ENCODE measurements at regions not wholly inside any gene's neighbourhood (a gene's known extent, or its start where the extent isn't known, plus 50 kb on each side); places are given as distances from the start of the nearest gene placed in this dataset.

- no peak for DNase-seq
These were observed 246.2 kb downstream of the LRFN2 start for GRCh38 chr6:40340957-40341356.

- no peak for DNase-seq
These were observed 247.0 kb downstream of the LRFN2 start for GRCh38 chr6:40340196-40340595.

- DNase-seq, result no peak
These were observed 248.9 kb downstream of the LRFN2 start for GRCh38 chr6:40338306-40338705.

GRCh38 chr6:40336940-40337760 lies 250.0 kb downstream of the LRFN2 start:
- DNase-seq, result no peak

GRCh38 chr6:40336296-40336695 lies 250.9 kb downstream of the LRFN2 start:
- DNase-seq, result no peak

GRCh38 chr6:40334496-40335270 lies 252.5 kb downstream of the LRFN2 start:
- no peak for DNase-seq

- no peak for DNase-seq
These were observed 255.6 kb downstream of the LRFN2 start for GRCh38 chr6:40331545-40331944.

GRCh38 chr6:40330301-40330721 lies 256.9 kb downstream of the LRFN2 start:
- DNase-seq, result no peak

- DNase-seq, result no peak
These were observed 258.1 kb downstream of the LRFN2 start for GRCh38 chr6:40328986-40329545.

- peak; percentile 50 for DNase-seq
These were observed 258.7 kb downstream of the LRFN2 start for GRCh38 chr6:40328386-40328985.

- peak; percentile 50 for DNase-seq
These were observed 260.3 kb downstream of the LRFN2 start for GRCh38 chr6:40326714-40327421.

GRCh38 chr6:40325791-40326190 lies 261.4 kb downstream of the LRFN2 start:
- no peak for DNase-seq

- no peak for DNase-seq
These were observed 262.1 kb downstream of the LRFN2 start for GRCh38 chr6:40325041-40325440.

- peak; percentile 16 for DNase-seq
These were observed 263.1 kb downstream of the LRFN2 start for GRCh38 chr6:40323881-40324634.

- no peak for DNase-seq
These were observed 264.8 kb downstream of the LRFN2 start for GRCh38 chr6:40322336-40322735.

GRCh38 chr6:40321616-40322015 lies 265.5 kb downstream of the LRFN2 start:
- no peak for DNase-seq

GRCh38 chr6:40320947-40321346 lies 266.2 kb downstream of the LRFN2 start:
- no peak for DNase-seq

GRCh38 chr6:40320441-40320840 lies 266.7 kb downstream of the LRFN2 start:
- no peak for DNase-seq

GRCh38 chr6:40319124-40319523 lies 268.0 kb downstream of the LRFN2 start:
- DNase-seq, result no peak

GRCh38 chr6:40315060-40315459 lies 272.1 kb downstream of the LRFN2 start:
- DNase-seq, result no peak

GRCh38 chr6:40313582-40313981 lies 273.6 kb downstream of the LRFN2 start:
- no peak for DNase-seq
